PFSK-1 (cell line): ENCODE measurements at regions not wholly inside any gene's neighbourhood (a gene's known extent, or its start where the extent isn't known, plus 50 kb on each side); places are given as distances from the start of the nearest gene placed in this dataset.

ENCODE experiments used
- FOXP2 ChIP-seq: optimal IDR thresholded peaks from 2 replicates; pipeline ENCODE3; 2011; ENCODE audit warnings: borderline replicate concordance, control low read depth, inconsistent platforms; ENCODE audit not compliant: insufficient read depth; ENCODE audit errors: extremely low read length, extremely low read depth
- POLR2AphosphoS5 ChIP-seq: IDR thresholded peaks from 2 replicates; pipeline ENCODE4 v1.6.1; 2012; ENCODE audit warnings: low read depth, mild to moderate bottlenecking, control low read depth, low read length, moderate library complexity
- REST ChIP-seq, 2 experiments: IDR thresholded peaks; 2 replicates each; pipeline versions ENCODE4 v1.6.1 to v1.8.0; 2011 to 2012; ENCODE audit warnings: low read depth in 2 of 2, low read length in 2 of 2, control low read depth in 1 of 2, inconsistent platforms in 1 of 2, mild to moderate bottlenecking in 1 of 2, moderate library complexity in 1 of 2; ENCODE audit not compliant: insufficient read depth in 1 of 2
- SIN3A ChIP-seq: IDR thresholded peaks from 2 replicates; pipeline ENCODE4 v1.6.1; 2012; ENCODE audit warnings: mild to moderate bottlenecking, low read length, moderate library complexity, borderline replicate concordance; ENCODE audit not compliant: insufficient read depth
- TAF1 ChIP-seq: IDR thresholded peaks from 2 replicates; pipeline ENCODE4 v1.6.1; 2012; ENCODE audit warnings: low read length, control low read depth, borderline replicate concordance; ENCODE audit not compliant: insufficient read depth

- TF ChIP-seq TAF1 (no peak), REST (IDR thresholded peaks at IDR 0.05; ENCODE audit: insufficient read depth in 1 of 2, low read depth in 2 of 2, low read length in 2 of 2) (no peak), POLR2AphosphoS5 (no peak), SIN3A (no peak), FOXP2 (no peak)
Observed at GRCh38 chr5:74173665-74174064, 466.9 kb downstream of the ENC1 start.

GRCh38 chr5:74173241-74173640 lies 467.3 kb downstream of the ENC1 start:
- TF ChIP-seq SIN3A (no peak), POLR2AphosphoS5 (no peak), FOXP2 (no peak), REST (IDR thresholded peaks at IDR 0.05; ENCODE audit: insufficient read depth in 1 of 2, low read depth in 2 of 2, low read length in 2 of 2) (no peak), TAF1 (no peak)

GRCh38 chr5:74169701-74170100 lies 470.8 kb downstream of the ENC1 start:
- no peak for TF ChIP-seq TAF1
- TF ChIP-seq SIN3A = no peak
- no peak for TF ChIP-seq FOXP2
- TF ChIP-seq POLR2AphosphoS5 = no peak
- no peak for TF ChIP-seq REST (IDR thresholded peaks at IDR 0.05; ENCODE audit: insufficient read depth in 1 of 2, low read depth in 2 of 2, low read length in 2 of 2)

GRCh38 chr5:74167930-74168315 lies 472.6 kb downstream of the ENC1 start:
- TF ChIP-seq TAF1 (no peak), SIN3A (no peak), POLR2AphosphoS5 (no peak), FOXP2 (no peak), REST (IDR thresholded peaks at IDR 0.05; ENCODE audit: insufficient read depth in 1 of 2, low read depth in 2 of 2, low read length in 2 of 2) (no peak)

- no peak for TF ChIP-seq FOXP2
- no peak for TF ChIP-seq TAF1
Observed at GRCh38 chr5:74167206-74167929, 473.2 kb downstream of the ENC1 start.

GRCh38 chr5:74166064-74166463 lies 474.5 kb downstream of the ENC1 start:
- TF ChIP-seq TAF1 (no peak), FOXP2 (no peak), SIN3A (no peak), REST (IDR thresholded peaks at IDR 0.05; ENCODE audit: insufficient read depth in 1 of 2, low read depth in 2 of 2, low read length in 2 of 2) (no peak), POLR2AphosphoS5 (no peak)
